K562 (cell line): ENCODE measurements at regions not wholly inside any gene's neighbourhood (a gene's known extent, or its start where the extent isn't known, plus 50 kb on each side); places are given as distances from the start of the nearest gene placed in this dataset.

Experiments used
- BHLHE40 ChIP-seq: IDR thresholded peaks from 2 replicates; pipeline ENCODE4 v1.6.1; 2011; ENCODE audit warnings: low read length, improper control_type of control experiment
- EZH2 ChIP-seq: IDR thresholded peaks from 2 replicates; pipeline ENCODE4 v1.6.1; 2012; ENCODE audit warnings: low read depth, mild to moderate bottlenecking, inconsistent platforms, low read length, borderline replicate concordance
- LARP7 ChIP-seq: fragments of 450-650 bp; IDR thresholded peaks from 2 replicates; pipeline ENCODE4 v1.6.1; 2016
- RAD51 ChIP-seq: fragments of 450-650 bp; IDR thresholded peaks from 2 replicates; pipeline ENCODE4 v1.7.1; 2016; ENCODE audit warnings: low read depth, mild to moderate bottlenecking, borderline replicate concordance
- RBBP5 ChIP-seq: fragments of 200-600 bp; sonication (generic); IDR thresholded peaks from 2 replicates; pipeline ENCODE4 v1.6.1; 2012; ENCODE audit warnings: borderline replicate concordance, mild to moderate bottlenecking, low read length, control low read depth, inconsistent platforms; ENCODE audit not compliant: insufficient read depth, poor library complexity, severe bottlenecking
- SIN3A ChIP-seq, 2 experiments: fragments of 150-350 bp in 1 of 2; IDR thresholded peaks; 2 replicates each; pipeline ENCODE4 v1.6.1; 2011 to 2016; ENCODE audit warnings: borderline replicate concordance in 2 of 2, low read depth in 2 of 2, low read length in 2 of 2, mild to moderate bottlenecking in 2 of 2, moderate library complexity in 2 of 2; ENCODE audit not compliant: control insufficient read depth in 1 of 2
- TGIF2 ChIP-seq: sonication (generic); formaldehyde crosslinking; IDR thresholded peaks from 2 replicates; pipeline ENCODE4 v1.8.1; 2022; ENCODE audit warnings: mild to moderate bottlenecking, missing genetic modification reagents, moderate library complexity

- no peak for TF ChIP-seq RBBP5
- TF ChIP-seq RAD51, result no peak
- no peak for TF ChIP-seq LARP7
- TF ChIP-seq TGIF2 (CRISPR knock-in tag), result no peak
- TF ChIP-seq BHLHE40, result no peak
- no peak for TF ChIP-seq EZH2
- TF ChIP-seq SIN3A (IDR thresholded peaks at IDR 0.05; ENCODE audit: borderline replicate concordance in 2 of 2, control insufficient read depth in 1 of 2, low read depth in 2 of 2, low read length in 2 of 2), result no peak
Measured at GRCh38 chr5:74141053-74141452, 499.5 kb downstream of the ENC1 start.
